B cell (primary cell): ENCODE measurements at regions not wholly inside any gene's neighbourhood (a gene's known extent, or its start where the extent isn't known, plus 50 kb on each side); places are given as distances from the start of the nearest gene placed in this dataset.

Source experiments
- ATAC-seq: fragments of 200-7000 bp; cut with Tn5 transposase; one replicate; pipeline ENCODE4 v1.10.0; 2021; ENCODE audit warnings: low read depth, mild to moderate bottlenecking, moderate number of reproducible peaks, moderate library complexity
- CTCF ChIA-PET: fragments of 350-600 bp; sonication (Branson Sonifier 250); formaldehyde crosslinking; loops from one replicate; lab custom pipeline; 2021; ENCODE audit warnings: antibody characterized with exemption, inconsistent platforms; lab: Charles Lee
- POLR2A ChIA-PET: fragments of 350-600 bp; sonication (Branson Sonifier 250); formaldehyde crosslinking; loops from one replicate; lab custom pipeline; 2021; ENCODE audit warnings: antibody characterized with exemption; lab: Charles Lee
- DNase-seq: peaks from one replicate; pipeline ENCODE4 v3.0.0; 2013
- H2AFZ ChIP-seq: 2 replicates; pipeline ENCODE4 v1.6.1; 2012; ENCODE audit warnings: mild to moderate bottlenecking, low read depth, low read length; ENCODE audit not compliant: insufficient read depth, poor library complexity, severe bottlenecking
- H3K27ac ChIP-seq, 2 donors: 1 replicate in 1 of 2; 2 replicates in 1 of 2; pipeline ENCODE4 v1.5.1; 2012 to 2013; ENCODE audit warnings: low read length in 2 of 2, mild to moderate bottlenecking in 2 of 2, moderate library complexity in 1 of 2
- H3K27me3 ChIP-seq, 4 experiments: fragments of 200-600 bp in 1 of 4; sonication (generic) in 1 of 4; replicated peaks in 1 of 4; 1 replicate in 2 of 4; 2 replicates in 2 of 4; pipeline versions ENCODE4 v1.6.1 to v1.7.0; 2013 to 2016; ENCODE audit warnings: low read length in 3 of 4, mild to moderate bottlenecking in 2 of 4, mixed read lengths in 1 of 4, moderate library complexity in 1 of 4; ENCODE audit not compliant: insufficient read depth in 4 of 4, control insufficient read depth in 3 of 4; ENCODE audit errors: control extremely low read depth in 1 of 4
- H3K36me3 ChIP-seq, 2 experiments: replicated peaks in 1 of 2; 1 replicate in 1 of 2; 2 replicates in 1 of 2; pipeline versions ENCODE4 v1.6.1 to v1.7.1; 2013; ENCODE audit warnings: low read length in 1 of 2; ENCODE audit not compliant: insufficient read depth in 2 of 2, control insufficient read depth in 1 of 2; ENCODE audit errors: control extremely low read depth in 1 of 2, extremely low read depth in 1 of 2
- H3K4me1 ChIP-seq, 2 donors: fragments of 200-600 bp in 1 of 2; sonication (generic) in 1 of 2; 1 replicate in 1 of 2; 2 replicates in 1 of 2; pipeline versions ENCODE4 v1.5.1 to v1.6.1; 2013 to 2017; ENCODE audit warnings: low read length in 2 of 2; ENCODE audit not compliant: control insufficient read depth in 2 of 2, insufficient read depth in 2 of 2
- H3K4me2 ChIP-seq: replicated peaks from 2 replicates; pipeline ENCODE3; 2012; ENCODE audit warnings: mild to moderate bottlenecking, low read depth, low read length; ENCODE audit not compliant: poor library complexity, severe bottlenecking
- H3K4me3 ChIP-seq, 5 experiments: fragments of 200-600 bp in 1 of 5; sonication (generic) in 1 of 5; 1 replicate in 3 of 5; 2 replicates in 2 of 5; pipeline versions ENCODE4 v1.5.1 to v1.7.0; 2011 to 2016; ENCODE audit warnings: low read length in 4 of 5, mild to moderate bottlenecking in 4 of 5, low read depth in 2 of 5, control low read depth in 1 of 5, moderate library complexity in 1 of 5; ENCODE audit not compliant: insufficient read depth in 1 of 5; ENCODE audit errors: control extremely low read depth in 1 of 5, extremely low read depth in 1 of 5
- H3K79me2 ChIP-seq: fragments of 200-600 bp; sonication (generic); one replicate; pipeline ENCODE4 v1.6.0; 2016; ENCODE audit warnings: low read length; ENCODE audit not compliant: control insufficient read depth, insufficient read depth
- H3K9ac ChIP-seq: fragments of 200-600 bp; sonication (generic); 2 replicates; pipeline ENCODE4 v1.6.1; 2017; ENCODE audit warnings: mild to moderate bottlenecking, low read length, moderate library complexity
- H3K9me3 ChIP-seq, 3 donors: one replicate each; pipeline versions ENCODE4 v1.6.1 to v1.7.1; 2013; ENCODE audit warnings: low read length in 2 of 3; ENCODE audit not compliant: control insufficient read depth in 2 of 3, insufficient read depth in 1 of 3; ENCODE audit errors: control extremely low read depth in 1 of 3
- H4K20me1 ChIP-seq: 2 replicates; pipeline ENCODE4 v1.6.0; 2012; ENCODE audit warnings: mild to moderate bottlenecking, low read length; ENCODE audit not compliant: insufficient read depth, control insufficient read depth, poor library complexity, severe bottlenecking
- H3K27ac Mint-ChIP-seq: one replicate; pipeline ENCODE4 v1.8.0; 2021; ENCODE audit warnings: mixed read lengths
- H3K27me3 Mint-ChIP-seq: one replicate; pipeline ENCODE4 v1.8.0; 2021; ENCODE audit warnings: mixed read lengths
- H3K4me1 Mint-ChIP-seq: one replicate; pipeline ENCODE4 v1.8.0; 2021; ENCODE audit warnings: mixed read lengths
- H3K4me3 Mint-ChIP-seq: one replicate; pipeline ENCODE4 v1.8.0; 2021; ENCODE audit warnings: mixed read lengths
- H3K9me3 Mint-ChIP-seq: one replicate; pipeline ENCODE4 v1.8.0; 2022; ENCODE audit warnings: mixed read lengths; ENCODE audit not compliant: insufficient read depth
- CTCF ChIP-seq: fragments of 200-600 bp; IDR thresholded peaks from one replicate; pipeline ENCODE4 v1.8.0; 2022; ENCODE audit warnings: antibody characterized with exemption, mild to moderate bottlenecking
- EZH2 ChIP-seq: IDR thresholded peaks from 2 replicates; pipeline ENCODE4 v1.6.1; 2012; ENCODE audit warnings: borderline replicate concordance, low read depth, mild to moderate bottlenecking, moderate library complexity, low read length; ENCODE audit not compliant: insufficient read depth, poor library complexity, severe bottlenecking
- WGBS: methylation state at CpG from one replicate; pipeline ENCODE4 v1.1.5; 2013; ENCODE audit warnings: missing lambda C conversion rate; ENCODE audit not compliant: insufficient coverage; 5-methylcytosine and 5-hydroxymethylcytosine counted together
- intact Hi-C: fragments of 100-400 bp; cut with micrococcal nuclease; formaldehyde crosslinking; loops from one replicate; pipeline ENCODE4 v1.10.0; 2022

- Mint-ChIP-seq H3K27ac (no peak overlapping the region), H3K27me3 (no peaks in the 10 kb centered on the region), H3K4me3 (no peak overlapping the region), H3K9me3 (peaks cover 5% of the 10 kb centered on the region), H3K4me1 (no peaks in the 10 kb centered on the region)
- TF ChIP-seq CTCF, result no peak
- no peak for TF ChIP-seq EZH2
- H3K4me3 ChIP-seq, result no peak overlapping the region
- intact Hi-C loops, result no loop called here
- peaks cover 0 to 10% (median 0%) of the 10 kb centered on the region in 3 donors for H3K9me3 ChIP-seq
- POLR2A ChIA-PET, result no interaction called here
- 86% methylated on average over 10 of the region's 10 CpGs for WGBS
- no peaks in the 10 kb centered on the region for H3K27me3 ChIP-seq
- H3K4me1 ChIP-seq, result no peaks in the 10 kb centered on the region
- no peaks in the 10 kb centered on the region for H3K79me2 ChIP-seq
- no peak overlapping the region for H3K27ac ChIP-seq
- no peaks in the 10 kb centered on the region for H4K20me1 ChIP-seq
- no peak overlapping the region for H3K4me2 ChIP-seq
- H3K36me3 ChIP-seq, result no peaks in the 10 kb centered on the region
- ATAC-seq, result no peak
- DNase-seq, result no peak
- no peak overlapping the region for H2AFZ ChIP-seq
- CTCF ChIA-PET, result no interaction called here
- no peak overlapping the region for H3K9ac ChIP-seq
These were observed 1025.1 kb upstream of the CDH8 start for GRCh38 chr16:63061319-63061718.

GRCh38 chr16:63059676-63060075 is 1023.4 kb upstream of the CDH8 start:
- Mint-ChIP-seq H3K4me3 (no peak overlapping the region), H3K27ac (no peak overlapping the region), H3K9me3 (peaks cover 5% of the 10 kb centered on the region), H3K27me3 (no peaks in the 10 kb centered on the region), H3K4me1 (no peaks in the 10 kb centered on the region)
- DNase-seq, result no peak
- no peak overlapping the region for H3K4me3 ChIP-seq
- ChIA-PET POLR2A (no interaction called here), CTCF (no interaction called here)
- TF ChIP-seq EZH2 (no peak), CTCF (no peak)
- whole genome bisulfite sequencing, result 29% methylated on average over 1 of the region's 6 CpGs
- H3K9ac ChIP-seq, result no peak overlapping the region
- intact Hi-C loops, result no loop called here
- H3K36me3 ChIP-seq, result no peaks in the 10 kb centered on the region
- no peak for ATAC-seq
- no peaks in the 10 kb centered on the region for H3K4me1 ChIP-seq
- no peaks in the 10 kb centered on the region for H3K27me3 ChIP-seq
- peaks cover 0 to 7% (median 1%) of the 10 kb centered on the region in 3 donors for H3K9me3 ChIP-seq
- H4K20me1 ChIP-seq, result no peaks in the 10 kb centered on the region
- no peak overlapping the region for H3K4me2 ChIP-seq
- H2AFZ ChIP-seq, result no peak overlapping the region
- no peak overlapping the region for H3K27ac ChIP-seq
- H3K79me2 ChIP-seq, result no peaks in the 10 kb centered on the region
